IPS-20b (cell line): ENCODE measurements at regions not wholly inside any gene's neighbourhood (a gene's known extent, or its start where the extent isn't known, plus 50 kb on each side); places are given as distances from the start of the nearest gene placed in this dataset.

Experiments used
- H3K27ac ChIP-seq: one replicate; pipeline ENCODE4 v1.5.1; 2013; ENCODE audit warnings: low read length
- H3K27me3 ChIP-seq: 2 replicates; pipeline ENCODE4 v1.6.1; 2013; ENCODE audit warnings: mild to moderate bottlenecking, low read length, inconsistent platforms; ENCODE audit not compliant: insufficient read depth
- H3K36me3 ChIP-seq: 2 replicates; pipeline ENCODE4 v1.6.1; 2013; ENCODE audit warnings: low read depth, mild to moderate bottlenecking, inconsistent platforms, low read length, moderate library complexity; ENCODE audit not compliant: insufficient read depth
- H3K4me1 ChIP-seq: 2 replicates; pipeline ENCODE4 v1.6.1; 2013; ENCODE audit warnings: mild to moderate bottlenecking, control low read depth, inconsistent platforms, low read length, moderate library complexity; ENCODE audit not compliant: insufficient read depth
- H3K4me3 ChIP-seq: 2 replicates; pipeline ENCODE4 v1.5.1; 2013; ENCODE audit warnings: mild to moderate bottlenecking, low read length, inconsistent platforms
- H3K9ac ChIP-seq: 2 replicates; pipeline ENCODE4 v1.6.1; 2013; ENCODE audit warnings: low read depth, mild to moderate bottlenecking, inconsistent platforms, low read length, moderate library complexity
- H3K9me3 ChIP-seq: 2 replicates; pipeline ENCODE4 v1.6.1; 2013; ENCODE audit warnings: mild to moderate bottlenecking, low read depth, low read length, inconsistent platforms; ENCODE audit not compliant: insufficient read depth

- Histone ChIP-seq H3K9me3 (no peaks in the 10 kb centered on the region), H3K4me1 (0 out of 2 replicates have a peak, but pooled peaks cover 2% of the 10 kb centered on the region), H3K9ac (no peak overlapping the region), H3K36me3 (no peaks in the 10 kb centered on the region), H3K4me3 (no peak overlapping the region), H3K27ac (no peak overlapping the region), H3K27me3 (no peaks in the 10 kb centered on the region)
Measured at GRCh38 chr2:173843526-173843925, 121.6 kb downstream of the SP3 start.

- Histone ChIP-seq H3K36me3 (no peaks in the 10 kb centered on the region), H3K9ac (no peak overlapping the region), H3K4me1 (no peaks in the 10 kb centered on the region), H3K9me3 (no peaks in the 10 kb centered on the region), H3K4me3 (no peak overlapping the region), H3K27me3 (no peaks in the 10 kb centered on the region), H3K27ac (no peak overlapping the region)
Measured at GRCh38 chr2:173851141-173851641, 114.0 kb downstream of the SP3 start.

GRCh38 chr2:173854141-173854540 lies 111.0 kb downstream of the SP3 start:
- no peaks in the 10 kb centered on the region for H3K4me1 ChIP-seq
- no peaks in the 10 kb centered on the region for H3K36me3 ChIP-seq
- no peak overlapping the region for H3K4me3 ChIP-seq
- no peak overlapping the region for H3K27ac ChIP-seq
- H3K9ac ChIP-seq, result no peak overlapping the region
- H3K27me3 ChIP-seq, result no peaks in the 10 kb centered on the region
- H3K9me3 ChIP-seq, result no peaks in the 10 kb centered on the region

- Histone ChIP-seq H3K9me3 (no peaks in the 10 kb centered on the region), H3K4me1 (no peaks in the 10 kb centered on the region), H3K27ac (no peak overlapping the region), H3K9ac (no peak overlapping the region), H3K36me3 (no peaks in the 10 kb centered on the region), H3K27me3 (no peaks in the 10 kb centered on the region), H3K4me3 (no peak overlapping the region)
Measured at GRCh38 chr2:173854840-173855239, 110.3 kb downstream of the SP3 start.

- Histone ChIP-seq H3K27me3 (no peaks in the 10 kb centered on the region), H3K4me3 (no peak overlapping the region), H3K9me3 (no peaks in the 10 kb centered on the region), H3K27ac (no peak overlapping the region), H3K36me3 (no peaks in the 10 kb centered on the region), H3K9ac (no peak overlapping the region), H3K4me1 (no peaks in the 10 kb centered on the region)
Measured at GRCh38 chr2:173855661-173856060, 109.5 kb downstream of the SP3 start.
